Pancreas (tissue), 10 donors: ENCODE measurements at regions not wholly inside any gene's neighbourhood (a gene's known extent, or its start where the extent isn't known, plus 50 kb on each side); places are given as distances from the start of the nearest gene placed in this dataset.
A peak's percentile ranks its signal among the peaks of the same experiment; 100 is the strongest.

Experiments used
- ATAC-seq, 4 donors: fragments of 200-7000 bp; cut with Tn5 transposase; one replicate each; pipeline versions ENCODE4 v1.8.0 to v1.9.1; 2020; ENCODE audit warnings: mild to moderate bottlenecking in 4 of 4, moderate library complexity in 4 of 4
- DNase-seq, 6 donors: peaks; one replicate each; pipeline ENCODE4 v3.0.0-alpha.2; 2020
- FAIRE-seq: peaks from 2 replicates; lab custom pipeline; 2012; peaks lifted over from hg19 to GRCh38; lab: Jason Lieb, UNC
- H3K27ac ChIP-seq, 4 donors: fragments of 200-600 bp; sonication (generic); 1 replicate in 3 of 4; 2 replicates in 1 of 4; pipeline versions ENCODE4 v1.5.0 to v1.8.0; 2020
- H3K27me3 ChIP-seq, 4 donors: fragments of 200-600 bp; one replicate each; pipeline ENCODE4 v1.8.0; 2021
- H3K36me3 ChIP-seq, 3 donors: fragments of 200-600 bp; sonication (generic) in 1 of 3; one replicate each; pipeline versions ENCODE4 v1.5.0 to v1.8.0; 2020 to 2021
- H3K4me1 ChIP-seq, 3 donors: fragments of 200-600 bp; one replicate each; pipeline ENCODE4 v1.8.0; 2021
- H3K4me3 ChIP-seq, 4 donors: fragments of 200-600 bp; sonication (generic) in 2 of 4; one replicate each; pipeline versions ENCODE4 v1.5.0 to v1.8.0; 2020 to 2021
- H3K9me3 ChIP-seq, 4 donors: fragments of 200-600 bp; one replicate each; pipeline ENCODE4 v1.8.0; 2021
- CTCF ChIP-seq, 4 donors: fragments of 200-600 bp; sonication (generic) in 3 of 4; IDR thresholded peaks; one replicate each; pipeline versions ENCODE4 v1.5.0 to v1.8.0; 2021; ENCODE audit warnings: antibody characterized with exemption in 4 of 4
- WGBS, 2 donors: extraction: QIAGEN DNeasy Blood & Tissue Kit; methylation state at CpG; one replicate each; pipeline ENCODE4 v1.1.7; 2013; 5-methylcytosine and 5-hydroxymethylcytosine counted together
- intact Hi-C, 3 donors: fragments of 100-400 bp; cut with DNase I; formaldehyde crosslinking; loops; one replicate each; pipeline versions ENCODE4 v1.11.1 to v1.14.2; 2022
- donor health status: healthy with polysubstance abuse.
- donor health status: DM: no; HTN: no; CAD: no; lungs with moderate emphysema.
- donor health status: DM: no; HTN: no; CAD: no.
- donor health status: control.
- donor health status: control.
- donor health status: Bipolar disorder and iron deficiency.
- donor health status: DM: yes; HTN: yes; CAD: no.
- donor health status: DM: no; HTN: no; CAD: no.
- donor health status: DM: no; HTN: no; CAD: no.
- donor health status: DM: yes; HTN: yes; CAD: no.

GRCh38 chr5:13558408-13558807 lies 386.1 kb downstream of the DNAH5 start:
- no peak for FAIRE-seq
- intact Hi-C loops, result no loop called here
- no peak for ATAC-seq
- whole genome bisulfite sequencing, 2 donors, result 45 to 64% methylated on average over 1 of the region's 1 CpG
- TF ChIP-seq CTCF (IDR thresholded peaks at IDR 0.05), result no peak
- H3K27ac ChIP-seq, result no peak overlapping the region
- no peak overlapping the region for H3K4me3 ChIP-seq
- no peaks in the 10 kb centered on the region for H3K27me3 ChIP-seq
- no peaks in the 10 kb centered on the region for H3K36me3 ChIP-seq
- H3K4me1 ChIP-seq, result no peaks in the 10 kb centered on the region
- no peak for DNase-seq
- H3K9me3 ChIP-seq, result no peaks in the 10 kb centered on the region

- DNase-seq (peak in 2 of 6 donors; percentile 45 to 55), ATAC-seq (peak in 1 of 4 donors; percentile 59)
- intact Hi-C loops, result no loop called here
Observed at GRCh38 chr5:13553896-13554295, 390.6 kb downstream of the DNAH5 start.

DNA sequence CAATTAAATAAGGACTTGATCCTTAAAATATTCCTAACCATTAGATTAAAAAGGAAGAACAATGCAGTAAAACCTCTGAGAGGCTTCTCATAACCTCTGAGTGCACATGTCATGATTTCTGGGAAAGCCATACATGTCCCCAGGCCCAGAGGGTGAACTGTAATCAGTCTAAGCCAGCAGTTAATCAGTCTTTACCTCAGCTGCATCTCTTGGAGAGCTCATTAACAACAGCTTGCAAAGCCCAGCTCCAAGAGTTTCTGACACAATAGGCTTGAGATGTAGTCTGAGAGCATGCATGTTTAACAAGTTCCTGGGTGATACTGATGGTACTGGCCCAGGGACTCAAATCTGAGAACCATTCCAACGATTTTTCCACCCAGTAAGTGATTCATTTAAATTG lies 392.1 kb downstream of the DNAH5 start:
- 28 to 37% methylated on average over 1 of the region's 1 CpG for WGBS, 2 donors

More at GRCh38 chr5:13553896-13554295, 390.6 kb downstream of the DNAH5 start:
- 20 to 28% methylated on average over 4 of the region's 4 CpGs for WGBS, 2 donors
- H3K36me3 ChIP-seq, result no peaks in the 10 kb centered on the region
- no peaks in the 10 kb centered on the region for H3K27me3 ChIP-seq
- no peak for FAIRE-seq
- no peaks in the 10 kb centered on the region for H3K9me3 ChIP-seq
- H3K27ac ChIP-seq, result no peak overlapping the region
- H3K4me1 ChIP-seq, result no peaks in the 10 kb centered on the region
- TF ChIP-seq CTCF (IDR thresholded peaks at IDR 0.05), result no peak
- H3K4me3 ChIP-seq, result no peak overlapping the region

GRCh38 chr5:13551645-13552044 lies 392.8 kb downstream of the DNAH5 start:
- WGBS, 2 donors, result 31 to 47% methylated on average over 2 of the region's 2 CpGs
- no peaks in the 10 kb centered on the region for H3K27me3 ChIP-seq
- H3K4me3 ChIP-seq, result no peak overlapping the region
- no peak for TF ChIP-seq CTCF (IDR thresholded peaks at IDR 0.05)
- DNase-seq, result no peak
- no peaks in the 10 kb centered on the region for H3K36me3 ChIP-seq
- no peak for ATAC-seq
- no peak for FAIRE-seq
- H3K27ac ChIP-seq, result no peak overlapping the region
- intact Hi-C loops, result no loop called here
- no peaks in the 10 kb centered on the region for H3K9me3 ChIP-seq
- H3K4me1 ChIP-seq, result no peaks in the 10 kb centered on the region

More for the DNA sequence above, 392.1 kb downstream of the DNAH5 start:
- Histone ChIP-seq H3K4me1 (no peaks in the 10 kb centered on the region), H3K9me3 (no peaks in the 10 kb centered on the region), H3K27ac (no peak overlapping the region), H3K4me3 (no peak overlapping the region), H3K27me3 (no peaks in the 10 kb centered on the region), H3K36me3 (no peaks in the 10 kb centered on the region)
- intact Hi-C loops, result no loop called here
- DNase-seq, result no peak
- FAIRE-seq, result no peak
- ATAC-seq, result no peak
- TF ChIP-seq CTCF (IDR thresholded peaks at IDR 0.05), result no peak

- no peak for ATAC-seq
- Histone ChIP-seq H3K9me3 (no peaks in the 10 kb centered on the region), H3K27ac (no peak overlapping the region), H3K4me1 (no peaks in the 10 kb centered on the region), H3K36me3 (no peaks in the 10 kb centered on the region), H3K4me3 (no peak overlapping the region), H3K27me3 (no peaks in the 10 kb centered on the region)
- WGBS, 2 donors, result 54 to 68% methylated on average over 2 of the region's 2 CpGs
- no peak for DNase-seq
- FAIRE-seq, result no peak
- TF ChIP-seq CTCF (IDR thresholded peaks at IDR 0.05), result no peak
- intact Hi-C loops, result no loop called here
Observed at GRCh38 chr5:13540168-13540750, 404.2 kb downstream of the DNAH5 start.
